Right atrium auricular region (tissue), 2 donors: ENCODE measurements at regions not wholly inside any gene's neighbourhood (a gene's known extent, or its start where the extent isn't known, plus 50 kb on each side); places are given as distances from the start of the nearest gene placed in this dataset.

Source experiments
- DNase-seq: peaks from one replicate; pipeline ENCODE4 v3.0.0-alpha.2; 2019; ENCODE audit warnings: low spot score
- H3K27ac ChIP-seq, 2 donors: fragments of 200-600 bp; sonication (generic); 1 replicate in 1 of 2; 2 replicates in 1 of 2; pipeline ENCODE4 v1.5.1; 2016 to 2019
- H3K27me3 ChIP-seq, 2 donors: fragments of 200-600 bp; sonication (generic); one replicate each; pipeline versions ENCODE4 v1.5.1 to v1.6.0; 2017 to 2019
- H3K36me3 ChIP-seq: fragments of 200-600 bp; sonication (generic); one replicate; pipeline ENCODE4 v1.5.1; 2016
- H3K4me1 ChIP-seq, 2 donors: fragments of 200-600 bp; sonication (generic); one replicate each; pipeline versions ENCODE4 v1.5.1 to v1.6.0; 2017 to 2019
- H3K4me3 ChIP-seq, 2 donors: fragments of 200-600 bp; sonication (generic); 1 replicate in 1 of 2; 2 replicates in 1 of 2; pipeline ENCODE4 v1.5.1; 2017 to 2019; ENCODE audit warnings: mild to moderate bottlenecking in 1 of 2, moderate library complexity in 1 of 2
- H3K9me3 ChIP-seq, 2 donors: fragments of 200-600 bp; sonication (generic); one replicate each; pipeline ENCODE4 v1.5.1; 2019
- TF ChIP-seq, protein P1 (sequence below), 2 donors: fragments of 200-600 bp; sonication (generic); IDR thresholded peaks; one replicate each; pipeline ENCODE4 v1.5.1; 2019; ENCODE audit warnings: antibody characterized with exemption in 2 of 2

DNA sequence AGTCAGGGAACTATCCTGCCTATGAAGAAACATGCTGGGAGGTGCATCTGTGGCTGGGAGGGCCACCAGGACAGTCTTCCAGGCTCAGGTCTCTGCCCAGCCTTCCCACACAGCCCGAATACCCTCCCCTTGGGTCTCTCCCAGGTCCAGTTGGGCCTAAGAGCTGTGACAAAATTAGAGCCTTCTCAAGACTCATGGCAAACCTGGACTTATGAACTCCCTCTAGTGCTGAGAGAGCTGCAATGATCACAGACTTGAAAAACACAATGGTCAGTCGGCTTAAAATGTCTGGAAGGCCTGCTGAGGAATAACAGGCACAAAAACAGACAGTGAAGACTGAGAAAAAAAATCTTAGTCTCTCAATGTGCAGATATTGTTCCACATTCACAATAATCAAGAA, 325.1 kb downstream of the BRINP2 start:
- no peak overlapping the region for H3K27ac ChIP-seq
- H3K27me3 ChIP-seq = no peaks in the 10 kb centered on the region
- H3K9me3 ChIP-seq = peaks cover 0 to 26% of the 10 kb centered on the region in 2 donors
- H3K36me3 ChIP-seq = no peaks in the 10 kb centered on the region
- no peak overlapping the region for H3K4me3 ChIP-seq
- no peak for DNase-seq
- H3K4me1 ChIP-seq = no peaks in the 10 kb centered on the region
- TF ChIP-seq, protein P1, sequence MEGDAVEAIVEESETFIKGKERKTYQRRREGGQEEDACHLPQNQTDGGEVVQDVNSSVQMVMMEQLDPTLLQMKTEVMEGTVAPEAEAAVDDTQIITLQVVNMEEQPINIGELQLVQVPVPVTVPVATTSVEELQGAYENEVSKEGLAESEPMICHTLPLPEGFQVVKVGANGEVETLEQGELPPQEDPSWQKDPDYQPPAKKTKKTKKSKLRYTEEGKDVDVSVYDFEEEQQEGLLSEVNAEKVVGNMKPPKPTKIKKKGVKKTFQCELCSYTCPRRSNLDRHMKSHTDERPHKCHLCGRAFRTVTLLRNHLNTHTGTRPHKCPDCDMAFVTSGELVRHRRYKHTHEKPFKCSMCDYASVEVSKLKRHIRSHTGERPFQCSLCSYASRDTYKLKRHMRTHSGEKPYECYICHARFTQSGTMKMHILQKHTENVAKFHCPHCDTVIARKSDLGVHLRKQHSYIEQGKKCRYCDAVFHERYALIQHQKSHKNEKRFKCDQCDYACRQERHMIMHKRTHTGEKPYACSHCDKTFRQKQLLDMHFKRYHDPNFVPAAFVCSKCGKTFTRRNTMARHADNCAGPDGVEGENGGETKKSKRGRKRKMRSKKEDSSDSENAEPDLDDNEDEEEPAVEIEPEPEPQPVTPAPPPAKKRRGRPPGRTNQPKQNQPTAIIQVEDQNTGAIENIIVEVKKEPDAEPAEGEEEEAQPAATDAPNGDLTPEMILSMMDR (IDR thresholded peaks at IDR 0.05) = no peak

DNA sequence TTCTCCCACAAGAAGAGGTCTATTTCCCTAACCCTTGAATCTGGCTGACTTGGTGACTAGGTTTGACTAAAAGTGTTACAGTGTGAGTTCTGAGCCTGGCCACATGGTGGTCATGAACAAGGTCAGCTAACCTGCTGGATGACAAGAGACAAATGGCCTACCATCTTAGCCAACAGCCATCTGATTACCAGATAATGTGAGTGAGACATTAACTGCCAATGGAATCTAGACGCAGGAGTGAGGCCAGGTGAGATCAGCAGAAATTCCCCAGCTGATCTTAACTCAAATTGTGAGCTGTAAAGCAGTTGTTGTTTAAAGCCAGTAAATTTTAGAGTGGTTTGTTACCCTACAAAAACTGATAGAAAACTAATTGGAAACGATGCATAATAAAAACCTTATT, 320.0 kb downstream of the BRINP2 start:
- TF ChIP-seq, protein P1 (IDR thresholded peaks at IDR 0.05) = no peak
- no peaks in the 10 kb centered on the region for H3K36me3 ChIP-seq
- no peaks in the 10 kb centered on the region for H3K4me1 ChIP-seq
- no peak overlapping the region for H3K27ac ChIP-seq
- no peaks in the 10 kb centered on the region for H3K27me3 ChIP-seq
- peaks cover 0 to 8% of the 10 kb centered on the region in 2 donors for H3K9me3 ChIP-seq
- no peak overlapping the region for H3K4me3 ChIP-seq
- DNase-seq = no peak

DNA sequence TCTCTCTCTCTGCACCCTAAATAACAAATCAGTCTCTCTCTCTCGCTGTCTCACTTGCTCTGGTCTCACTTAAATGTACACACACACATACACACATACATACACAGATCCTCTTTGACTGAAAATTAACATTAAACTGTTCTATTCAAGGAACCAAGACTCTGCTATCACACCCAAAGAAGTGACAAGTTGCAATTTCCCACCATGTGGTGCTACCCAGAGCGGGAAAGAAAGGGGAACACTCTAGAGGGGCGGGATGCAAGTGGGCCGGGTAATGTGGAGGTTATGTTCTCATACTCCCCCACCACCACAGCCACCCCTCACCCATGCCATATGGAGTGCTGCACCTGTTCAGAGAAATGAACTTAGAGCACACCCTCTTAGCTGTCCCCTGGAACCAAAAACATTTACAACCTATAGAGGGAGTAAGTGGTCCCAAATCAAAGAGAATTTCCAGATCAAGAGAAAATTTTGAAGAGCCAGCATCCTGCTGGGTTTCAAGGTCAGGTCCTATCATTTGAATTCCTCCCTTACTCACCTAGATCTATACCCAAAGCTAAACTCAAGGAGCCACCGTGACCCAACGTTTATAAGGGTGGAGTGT, 319.4 kb downstream of the BRINP2 start:
- TF ChIP-seq, protein P1 (IDR thresholded peaks at IDR 0.05) = no peak
- H3K9me3 ChIP-seq = peaks cover 0 to 2% of the 10 kb centered on the region in 2 donors
- H3K27me3 ChIP-seq = no peaks in the 10 kb centered on the region
- H3K27ac ChIP-seq = no peak overlapping the region
- no peaks in the 10 kb centered on the region for H3K4me1 ChIP-seq
- no peak overlapping the region for H3K4me3 ChIP-seq
- no peak for DNase-seq
- no peaks in the 10 kb centered on the region for H3K36me3 ChIP-seq

DNA sequence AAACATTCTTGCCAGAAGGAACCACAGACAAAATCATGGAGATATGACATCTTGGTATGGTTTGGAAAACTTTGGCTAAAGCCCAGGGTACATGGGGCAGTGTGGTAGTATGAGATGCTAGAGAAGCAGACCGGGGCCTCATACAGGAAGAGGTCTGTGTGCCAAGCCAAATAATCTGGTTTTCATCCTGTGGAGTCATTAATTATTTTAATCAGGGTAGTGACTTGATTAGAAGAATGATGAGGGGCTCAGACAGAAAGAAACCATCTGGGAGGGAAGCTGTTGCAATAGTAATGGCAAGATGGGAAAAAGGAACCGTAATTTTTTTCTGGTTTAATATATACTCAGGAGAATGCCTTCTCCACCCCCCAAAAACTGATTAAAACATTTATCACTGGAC, 318.0 kb downstream of the BRINP2 start:
- TF ChIP-seq, protein P1 (IDR thresholded peaks at IDR 0.05) = no peak
- Histone ChIP-seq H3K27ac (no peak overlapping the region), H3K36me3 (no peaks in the 10 kb centered on the region), H3K27me3 (no peaks in the 10 kb centered on the region), H3K4me1 (no peaks in the 10 kb centered on the region), H3K9me3 (no peaks in the 10 kb centered on the region), H3K4me3 (no peak overlapping the region)
- DNase-seq = no peak

DNA sequence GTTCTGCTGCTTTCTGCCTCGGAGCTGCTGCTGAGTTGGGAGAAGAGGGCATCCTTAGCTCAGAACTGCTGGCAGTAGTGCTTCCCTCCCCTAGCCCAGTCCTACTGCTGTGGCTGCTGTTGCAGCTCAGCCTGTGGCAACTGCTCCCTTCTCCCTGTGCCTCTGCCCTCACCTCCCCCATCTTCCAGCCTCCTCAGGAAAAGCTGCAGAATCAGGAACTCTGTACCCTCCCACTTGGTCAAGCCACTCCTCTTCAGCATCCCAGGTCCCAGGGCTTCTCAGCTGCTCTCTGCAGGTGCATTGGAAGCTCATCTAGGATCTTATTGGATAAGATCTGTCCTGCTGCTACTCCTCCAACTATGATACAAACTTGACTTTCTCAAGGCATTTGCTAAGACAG, 316.7 kb downstream of the BRINP2 start:
- Histone ChIP-seq H3K27me3 (no peaks in the 10 kb centered on the region), H3K4me1 (no peaks in the 10 kb centered on the region), H3K9me3 (no peaks in the 10 kb centered on the region)

More for the DNA sequence above, 316.7 kb downstream of the BRINP2 start:
- Histone ChIP-seq H3K27ac (no peak overlapping the region), H3K36me3 (no peaks in the 10 kb centered on the region), H3K4me3 (no peak overlapping the region)
- TF ChIP-seq, protein P1 (IDR thresholded peaks at IDR 0.05) = no peak
- no peak for DNase-seq
